ENCODE measurements at regions not wholly inside any gene's neighbourhood (a gene's known extent, or its start where the extent isn't known, plus 50 kb on each side); places are given as distances from the start of the nearest gene placed in this dataset.

GRCh38 chr12:38969706-38970105, 64.3 kb upstream of the CPNE8 start:
- BruUV-seq (replicated peaks), result no TSS peak
- Histone ChIP-seq H3K36me3 (ENCODE audit: low read depth) (no peaks in the 10 kb centered on the region), H3K27ac (no peak overlapping the region), H3K4me1 (replicated peaks; ENCODE audit: insufficient read depth) (no peaks in the 10 kb centered on the region), H3K9me2 (ENCODE audit: insufficient read depth) (no peaks in the 10 kb centered on the region), H3K4me2 (no peak overlapping the region), H2AFZ (no peak overlapping the region), H4K20me1 (ENCODE audit: insufficient read depth) (no peaks in the 10 kb centered on the region), H3F3A (ENCODE audit: insufficient read depth, low read depth) (no peaks in the 10 kb centered on the region), H3K79me2 (ENCODE audit: low read depth) (no peaks in the 10 kb centered on the region), H3K27me3 (ENCODE audit: insufficient read depth, low read depth) (no peaks in the 10 kb centered on the region), H3K9me3 (ENCODE audit: insufficient read depth, low read depth) (no peaks in the 10 kb centered on the region), H3K4me3 (no peak overlapping the region)
- DNase-seq, result no peak
- intact Hi-C loops (cut with micrococcal nuclease; ENCODE audit: unreplicated experiment), result no loop called here
- TF ChIP-seq EZH2 (IDR thresholded peaks at IDR 0.05; ENCODE audit: low read depth), result no peak
- POLR2A ChIA-PET (ENCODE audit: unreplicated experiment), result no interaction called here
- CTCF ChIA-PET, result no interaction called here

GRCh38 chr12:38961683-38962082, 56.3 kb upstream of the CPNE8 start:
- intact Hi-C loops (cut with micrococcal nuclease; ENCODE audit: unreplicated experiment), result no loop called here
- ChIA-PET CTCF (no interaction called here), POLR2A (ENCODE audit: unreplicated experiment) (no interaction called here)
- TF ChIP-seq EZH2 (IDR thresholded peaks at IDR 0.05; ENCODE audit: low read depth), result no peak
- TF ChIP-seq CTCF (conservative IDR thresholded peaks at IDR 0.05), result no peak
- H3K27me3 ChIP-seq (ENCODE audit: insufficient read depth, low read depth), result no peaks in the 10 kb centered on the region
- H3K36me3 ChIP-seq (ENCODE audit: low read depth), result no peaks in the 10 kb centered on the region
- BruUV-seq (replicated peaks), result no TSS peak
- H3F3A ChIP-seq (ENCODE audit: insufficient read depth, low read depth), result no peaks in the 10 kb centered on the region
- no peaks in the 10 kb centered on the region for H4K20me1 ChIP-seq (ENCODE audit: insufficient read depth)
- no peak overlapping the region for H3K27ac ChIP-seq
- no peak overlapping the region for H3K4me3 ChIP-seq
- H3K79me2 ChIP-seq (ENCODE audit: low read depth), result no peaks in the 10 kb centered on the region
- peaks cover 1% of the 10 kb centered on the region; the same call in 1 of the 2 replicates for H3K4me1 ChIP-seq (replicated peaks; ENCODE audit: insufficient read depth)
- DNase-seq, result no peak
- H2AFZ ChIP-seq, result no peak overlapping the region
- 0 out of 2 replicates have a peak, but pooled peaks cover 3% of the 10 kb centered on the region for H3K9me3 ChIP-seq (ENCODE audit: insufficient read depth, low read depth)
- H3K4me2 ChIP-seq, result no peak overlapping the region
- H3K9me2 ChIP-seq (ENCODE audit: insufficient read depth), result no peaks in the 10 kb centered on the region

GRCh38 chr12:38961012-38961411, 55.6 kb upstream of the CPNE8 start:
- DNase-seq, result no peak
- no peaks in the 10 kb centered on the region for H3K9me2 ChIP-seq (ENCODE audit: insufficient read depth)
- no peak overlapping the region for H3K4me2 ChIP-seq
- H3K4me3 ChIP-seq, result no peak overlapping the region
- BruUV-seq (replicated peaks), result no TSS peak
- POLR2A ChIA-PET (ENCODE audit: unreplicated experiment), result no interaction called here
- H3K4me1 ChIP-seq (replicated peaks; ENCODE audit: insufficient read depth), result peaks cover 6% of the 10 kb centered on the region; the same call in 1 of the 2 replicates
- H3K27ac ChIP-seq, result no peak overlapping the region
- H4K20me1 ChIP-seq (ENCODE audit: insufficient read depth), result no peaks in the 10 kb centered on the region
- H3K27me3 ChIP-seq (ENCODE audit: insufficient read depth, low read depth), result no peaks in the 10 kb centered on the region
- intact Hi-C loops (cut with micrococcal nuclease; ENCODE audit: unreplicated experiment), result no loop called here
- CTCF ChIA-PET, result no interaction called here
- H3F3A ChIP-seq (ENCODE audit: insufficient read depth, low read depth), result no peaks in the 10 kb centered on the region
- H2AFZ ChIP-seq, result no peak overlapping the region
- 0 out of 2 replicates have a peak, but pooled peaks cover 3% of the 10 kb centered on the region for H3K9me3 ChIP-seq (ENCODE audit: insufficient read depth, low read depth)
- H3K79me2 ChIP-seq (ENCODE audit: low read depth), result no peaks in the 10 kb centered on the region
- TF ChIP-seq CTCF (conservative IDR thresholded peaks at IDR 0.05), result no peak
- TF ChIP-seq EZH2 (IDR thresholded peaks at IDR 0.05; ENCODE audit: low read depth), result no peak
- H3K36me3 ChIP-seq (ENCODE audit: low read depth), result no peaks in the 10 kb centered on the region

GRCh38 chr12:38956337-38956736, 50.9 kb upstream of the CPNE8 start:
- no peak overlapping the region for H3K4me2 ChIP-seq
- POLR2A ChIA-PET (ENCODE audit: unreplicated experiment), result no interaction called here
- 0 out of 2 replicates have a peak, but pooled peaks cover 3% of the 10 kb centered on the region for H3K9me3 ChIP-seq (ENCODE audit: insufficient read depth, low read depth)
- no peak overlapping the region for H3K4me3 ChIP-seq
- H3K4me1 ChIP-seq (replicated peaks; ENCODE audit: insufficient read depth), result peaks cover 6% of the 10 kb centered on the region; the same call in 1 of the 2 replicates
- H3K36me3 ChIP-seq (ENCODE audit: low read depth), result no peaks in the 10 kb centered on the region
- no peaks in the 10 kb centered on the region for H3K9me2 ChIP-seq (ENCODE audit: insufficient read depth)
- no peaks in the 10 kb centered on the region for H3K79me2 ChIP-seq (ENCODE audit: low read depth)
- TF ChIP-seq EZH2 (IDR thresholded peaks at IDR 0.05; ENCODE audit: low read depth), result no peak
- TF ChIP-seq CTCF (conservative IDR thresholded peaks at IDR 0.05), result no peak
- H4K20me1 ChIP-seq (ENCODE audit: insufficient read depth), result no peaks in the 10 kb centered on the region
- H3K27me3 ChIP-seq (ENCODE audit: insufficient read depth, low read depth), result no peaks in the 10 kb centered on the region
- no peak overlapping the region for H2AFZ ChIP-seq
- intact Hi-C loops (cut with micrococcal nuclease; ENCODE audit: unreplicated experiment), result no loop called here
- no peak for DNase-seq
- no TSS peak for BruUV-seq (replicated peaks)
- no peaks in the 10 kb centered on the region for H3F3A ChIP-seq (ENCODE audit: insufficient read depth, low read depth)
- H3K27ac ChIP-seq, result no peak overlapping the region
- CTCF ChIA-PET, result no interaction called here
